NCI-H2107 (cell line): ENCODE measurements at regions not wholly inside any gene's neighbourhood (a gene's known extent, or its start where the extent isn't known, plus 50 kb on each side); places are given as distances from the start of the nearest gene placed in this dataset.
"Not testable (repeated sequence)": the region's sequence is repeated elsewhere in the genome, so short reads cannot be mapped to it uniquely, and the experiment has no call there.

Experiments
- DNase-seq: peaks from one replicate; lab custom pipeline; 2025; lab: John Stamatoyannopoulos, UW

DNA sequence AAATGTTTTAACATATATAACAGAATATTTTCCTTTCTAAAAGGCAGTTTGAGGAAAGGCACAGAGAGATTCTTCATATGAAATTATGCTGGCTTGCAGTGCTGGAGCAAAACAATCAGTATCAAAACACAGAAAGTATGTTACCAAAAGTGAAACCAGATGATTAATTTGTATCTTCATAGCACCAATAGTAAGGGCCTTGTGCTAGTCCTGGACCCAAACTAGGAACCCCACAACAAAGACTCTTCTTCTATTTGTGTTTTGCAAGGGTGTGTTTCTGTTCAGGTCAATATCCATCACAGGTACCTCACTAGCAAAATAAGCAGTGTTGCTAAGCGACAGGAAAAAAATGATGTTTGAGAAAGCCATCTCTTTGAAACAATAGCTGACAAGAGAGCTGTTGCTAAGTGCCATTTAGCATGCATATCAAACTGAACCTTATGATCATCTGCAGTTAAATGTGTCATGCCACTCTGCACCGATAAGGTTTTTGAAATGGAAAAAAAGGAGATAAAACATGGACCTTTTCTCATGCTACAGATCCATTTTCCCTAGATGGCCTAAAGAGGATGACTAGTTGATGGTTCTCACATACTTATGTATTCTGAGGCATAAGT, 196.2 kb upstream of the ALG10 start:
- no peak for DNase-seq

DNA sequence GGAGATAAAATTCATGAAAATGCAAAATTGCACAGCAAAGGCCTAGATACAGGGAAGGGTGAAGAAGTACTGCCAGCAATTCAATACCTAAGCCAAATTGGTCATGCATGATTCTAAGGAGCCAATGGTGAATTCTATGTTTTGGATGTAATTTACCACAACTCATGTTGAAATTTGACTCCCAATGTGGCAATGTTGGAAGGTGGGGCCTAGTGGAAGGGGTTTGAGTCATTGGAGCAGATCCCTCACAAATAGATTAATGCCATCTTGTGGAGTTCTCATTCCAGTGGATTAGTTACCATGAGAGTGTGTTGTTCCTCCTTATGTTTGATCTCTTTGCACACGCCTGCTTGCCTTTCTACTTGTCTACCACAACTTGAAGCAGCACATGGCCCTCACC, 194.0 kb upstream of the ALG10 start:
- no peak for DNase-seq

- no peak for DNase-seq
These were observed 192.2 kb upstream of the ALG10 start for GRCh38 chr12:33830070-33830469.

GRCh38 chr12:33832900-33833299, 189.4 kb upstream of the ALG10 start:
- DNase-seq, result no peak

DNA sequence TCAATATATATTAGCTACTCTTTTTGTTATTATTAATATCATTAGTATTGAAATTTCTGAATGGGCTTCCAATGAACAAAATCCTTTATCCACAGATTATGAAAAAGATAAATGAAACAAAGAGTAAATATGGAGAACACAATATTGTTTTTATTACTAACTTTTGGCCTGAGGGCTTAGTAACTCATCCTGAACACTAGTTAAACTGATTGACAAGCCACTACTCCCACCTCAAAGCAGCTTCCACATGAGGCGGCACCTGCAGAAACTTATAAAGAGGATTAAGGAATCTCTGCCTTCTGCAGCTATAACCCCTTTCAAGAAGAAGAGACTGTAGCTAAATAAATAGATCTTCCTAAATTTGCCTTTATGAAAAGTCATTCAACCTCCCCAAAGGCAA, 187.6 kb upstream of the ALG10 start:
- no peak for DNase-seq

GRCh38 chr12:33876618-33877017, 145.7 kb upstream of the ALG10 start:
- no peak for DNase-seq

- no peak for DNase-seq
These were observed 129.9 kb upstream of the ALG10 start for GRCh38 chr12:33892425-33892824.

- DNase-seq, result not testable (repeated sequence)
These were observed 101.8 kb upstream of the ALG10 start for GRCh38 chr12:33920460-33920859.

GRCh38 chr12:33926095-33926494, 96.2 kb upstream of the ALG10 start:
- no peak for DNase-seq

- DNase-seq, result not testable (repeated sequence)
These were observed 84.6 kb upstream of the ALG10 start for GRCh38 chr12:33937669-33938068.

- DNase-seq, result no peak
These were observed 80.1 kb upstream of the ALG10 start for GRCh38 chr12:33942172-33942571.

- no peak for DNase-seq
These were observed 77.4 kb upstream of the ALG10 start for GRCh38 chr12:33944703-33945437.

GRCh38 chr12:33945438-33945784, 76.9 kb upstream of the ALG10 start:
- no peak for DNase-seq

DNA sequence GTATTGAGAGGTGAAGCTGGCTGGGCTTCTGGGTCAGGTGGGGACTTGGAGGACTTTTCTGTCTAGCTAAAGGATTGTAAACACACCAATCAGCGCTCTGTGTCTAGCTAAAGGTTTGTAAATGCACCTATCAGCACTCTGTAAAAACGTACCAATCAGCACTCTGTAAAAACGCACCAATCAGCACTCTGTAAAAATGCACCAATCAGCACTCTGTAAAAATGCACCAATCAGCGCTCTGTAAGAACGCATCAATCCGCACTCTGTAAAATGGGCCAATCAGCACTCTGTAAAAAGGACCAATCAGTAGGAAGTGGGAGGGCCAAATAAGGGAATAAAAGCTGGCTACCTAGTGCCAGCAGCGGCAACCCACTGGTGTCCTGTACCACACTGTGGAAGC, 56.1 kb upstream of the ALG10 start:
- DNase-seq, result not testable (repeated sequence)

GRCh38 chr12:33967760-33968159, 54.5 kb upstream of the ALG10 start:
- DNase-seq, result no peak
